NB4 (cell line): ENCODE measurements at regions not wholly inside any gene's neighbourhood (a gene's known extent, or its start where the extent isn't known, plus 50 kb on each side); places are given as distances from the start of the nearest gene placed in this dataset.

ENCODE experiments used
- MYC ChIP-seq: IDR thresholded peaks from 2 replicates; pipeline ENCODE4 v1.6.1; 2011; ENCODE audit warnings: low read depth, low read length
- POLR2A ChIP-seq: IDR thresholded peaks from 2 replicates; pipeline ENCODE4 v1.6.1; 2011; ENCODE audit warnings: mild to moderate bottlenecking; ENCODE audit not compliant: insufficient read length; ENCODE audit errors: extremely low read depth
- TF ChIP-seq, protein P1 (sequence below): IDR thresholded peaks from one replicate; pipeline ENCODE4 v1.5.1; 2012; ENCODE audit warnings: low read depth, low read length

DNA sequence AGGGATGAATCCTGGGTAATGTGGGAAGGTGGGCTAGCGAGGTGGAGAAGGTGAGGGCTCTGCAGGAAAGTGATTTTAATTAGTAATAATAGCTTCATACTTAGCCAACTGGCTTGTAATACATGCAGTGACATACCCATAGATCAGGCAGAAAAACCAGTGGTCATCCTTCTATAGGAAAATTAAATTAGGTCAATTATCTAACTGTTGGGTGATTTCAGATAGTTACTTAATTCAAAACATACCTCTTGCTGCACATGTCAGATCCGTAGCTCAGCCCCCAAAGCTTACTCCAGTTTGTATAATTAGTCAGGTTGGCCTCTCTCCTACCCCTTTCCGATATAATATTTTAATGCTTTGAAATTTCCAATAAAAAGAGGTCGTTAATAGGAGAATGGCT lies 137.0 kb downstream of the TMEM114 start:
- no peak for TF ChIP-seq POLR2A
- TF ChIP-seq, protein P1, sequence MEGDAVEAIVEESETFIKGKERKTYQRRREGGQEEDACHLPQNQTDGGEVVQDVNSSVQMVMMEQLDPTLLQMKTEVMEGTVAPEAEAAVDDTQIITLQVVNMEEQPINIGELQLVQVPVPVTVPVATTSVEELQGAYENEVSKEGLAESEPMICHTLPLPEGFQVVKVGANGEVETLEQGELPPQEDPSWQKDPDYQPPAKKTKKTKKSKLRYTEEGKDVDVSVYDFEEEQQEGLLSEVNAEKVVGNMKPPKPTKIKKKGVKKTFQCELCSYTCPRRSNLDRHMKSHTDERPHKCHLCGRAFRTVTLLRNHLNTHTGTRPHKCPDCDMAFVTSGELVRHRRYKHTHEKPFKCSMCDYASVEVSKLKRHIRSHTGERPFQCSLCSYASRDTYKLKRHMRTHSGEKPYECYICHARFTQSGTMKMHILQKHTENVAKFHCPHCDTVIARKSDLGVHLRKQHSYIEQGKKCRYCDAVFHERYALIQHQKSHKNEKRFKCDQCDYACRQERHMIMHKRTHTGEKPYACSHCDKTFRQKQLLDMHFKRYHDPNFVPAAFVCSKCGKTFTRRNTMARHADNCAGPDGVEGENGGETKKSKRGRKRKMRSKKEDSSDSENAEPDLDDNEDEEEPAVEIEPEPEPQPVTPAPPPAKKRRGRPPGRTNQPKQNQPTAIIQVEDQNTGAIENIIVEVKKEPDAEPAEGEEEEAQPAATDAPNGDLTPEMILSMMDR = no peak
- no peak for TF ChIP-seq MYC
